Astrocyte of the cerebellum (primary cell): ENCODE measurements at regions not wholly inside any gene's neighbourhood (a gene's known extent, or its start where the extent isn't known, plus 50 kb on each side); places are given as distances from the start of the nearest gene placed in this dataset.
"Not testable (repeated sequence)": the region's sequence is repeated elsewhere in the genome, so short reads cannot be mapped to it uniquely, and the experiment has no call there.

Experiments used
- DNase-seq: peaks from one replicate; pipeline ENCODE4 v3.0.0-alpha.2; 2011; ENCODE audit warnings: low read depth
- H3K4me3 ChIP-seq: 2 replicates; pipeline ENCODE4 v1.5.1; 2011; ENCODE audit warnings: mild to moderate bottlenecking, low read depth, low read length, moderate library complexity
- CTCF ChIP-seq: IDR thresholded peaks from 2 replicates; pipeline ENCODE4 v1.5.1; 2012; ENCODE audit warnings: low read length, low read depth, moderate library complexity, mild to moderate bottlenecking; ENCODE audit errors: missing control alignments
- in situ Hi-C: cut with HindIII; loops from 2 replicates; pipeline ENCODE4 v1.10.0; 2017; ENCODE audit warnings: low sequenced_read_pairs

GRCh38 chr7:94314413-94315410, 80.0 kb upstream of the COL1A2 start:
- no peak overlapping the region for H3K4me3 ChIP-seq
- TF ChIP-seq CTCF, result no peak
- no peak for DNase-seq
- in situ Hi-C loops, result no loop called here

- DNase-seq, H3K4me3 ChIP-seq, in situ Hi-C loops: not testable (repeated sequence)
Measured at GRCh38 chr7:94321138-94321537, 73.6 kb upstream of the COL1A2 start.

GRCh38 chr7:94323844-94324243, 70.9 kb upstream of the COL1A2 start:
- TF ChIP-seq CTCF, result no peak
- H3K4me3 ChIP-seq, result no peak overlapping the region
- DNase-seq, result no peak
- in situ Hi-C loops, result no loop called here

GRCh38 chr7:94324380-94325121, 70.1 kb upstream of the COL1A2 start:
- no peak overlapping the region for H3K4me3 ChIP-seq
- no peak for TF ChIP-seq CTCF
- peak; percentile 37 for DNase-seq
- in situ Hi-C loops, result no loop called here

- DNase-seq, result no peak
- H3K4me3 ChIP-seq, result no peak overlapping the region
- in situ Hi-C loops, result no loop called here
- no peak for TF ChIP-seq CTCF
Measured at GRCh38 chr7:94325122-94325475, 69.6 kb upstream of the COL1A2 start.

- no peak for DNase-seq
- no peak for TF ChIP-seq CTCF
- H3K4me3 ChIP-seq, result no peak overlapping the region
- in situ Hi-C loops, result no loop called here
Measured at GRCh38 chr7:94330269-94331020, 64.2 kb upstream of the COL1A2 start.
